Loucy (cell line): ENCODE measurements at regions not wholly inside any gene's neighbourhood (a gene's known extent, or its start where the extent isn't known, plus 50 kb on each side); places are given as distances from the start of the nearest gene placed in this dataset.

Experiments
- H2AFZ ChIP-seq: fragments of 200-600 bp; sonication (generic); 2 replicates; pipeline ENCODE4 v1.6.0; 2016; ENCODE audit warnings: antibody characterized with exemption, mild to moderate bottlenecking, low read length, moderate library complexity
- H3F3A ChIP-seq: fragments of 200-600 bp; 2 replicates; pipeline ENCODE4 v1.6.0; 2016; ENCODE audit warnings: antibody characterized with exemption, low read depth, mild to moderate bottlenecking
- H3K27me3 ChIP-seq: fragments of 200-600 bp; sonication (generic); 2 replicates; pipeline ENCODE4 v1.6.1; 2014; ENCODE audit warnings: low read length, mild to moderate bottlenecking; ENCODE audit not compliant: insufficient read depth, poor library complexity, severe bottlenecking
- H3K36me3 ChIP-seq: fragments of 200-600 bp; sonication (generic); 2 replicates; pipeline ENCODE4 v1.6.1; 2016; ENCODE audit warnings: low read length; ENCODE audit not compliant: insufficient read depth
- H3K4me1 ChIP-seq: fragments of 200-600 bp; sonication (generic); 2 replicates; pipeline ENCODE4 v1.5.1; 2014; ENCODE audit warnings: low read length, mild to moderate bottlenecking; ENCODE audit not compliant: insufficient read depth, poor library complexity, severe bottlenecking
- H3K4me2 ChIP-seq: fragments of 200-600 bp; sonication (generic); 2 replicates; pipeline ENCODE4 v1.6.0; 2014; ENCODE audit warnings: antibody characterized with exemption, low read length, low read depth, mild to moderate bottlenecking; ENCODE audit not compliant: poor library complexity, severe bottlenecking
- H3K4me3 ChIP-seq: fragments of 200-600 bp; sonication (generic); 2 replicates; pipeline ENCODE4 v1.5.1; 2014; ENCODE audit warnings: low read length, mild to moderate bottlenecking, mixed read lengths; ENCODE audit not compliant: poor library complexity, severe bottlenecking
- H3K79me2 ChIP-seq: fragments of 200-600 bp; sonication (generic); 2 replicates; pipeline ENCODE4 v1.6.1; 2014; ENCODE audit warnings: low read length; ENCODE audit not compliant: insufficient read depth
- H3K9ac ChIP-seq: fragments of 200-600 bp; sonication (generic); 2 replicates; pipeline ENCODE4 v1.6.0; 2014; ENCODE audit warnings: mild to moderate bottlenecking, low read depth, low read length, moderate library complexity; ENCODE audit not compliant: poor library complexity, severe bottlenecking
- H3K9me2 ChIP-seq: fragments of 200-600 bp; sonication (generic); replicated peaks from 2 replicates; pipeline ENCODE4 v1.6.1; 2016; ENCODE audit warnings: low read depth, low read length, mixed read lengths
- H3K9me3 ChIP-seq: fragments of 200-600 bp; sonication (generic); 2 replicates; pipeline ENCODE4 v1.6.1; 2014; ENCODE audit warnings: mild to moderate bottlenecking, antibody characterized with exemption, low read length, low read depth; ENCODE audit not compliant: insufficient read depth
- H4K20me1 ChIP-seq: fragments of 200-600 bp; sonication (generic); 2 replicates; pipeline ENCODE4 v1.6.0; 2014; ENCODE audit warnings: antibody characterized with exemption, low read length, mild to moderate bottlenecking; ENCODE audit not compliant: insufficient read depth, poor library complexity, severe bottlenecking
- EZH2phosphoT487 ChIP-seq: fragments of 200-600 bp; IDR thresholded peaks from 2 replicates; pipeline ENCODE4 v1.6.1; 2018; ENCODE audit warnings: antibody characterized with exemption, mild to moderate bottlenecking, moderate library complexity, borderline replicate concordance
- TF ChIP-seq, protein P1 (sequence below): fragments of 200-600 bp; sonication (generic); conservative IDR thresholded peaks from 2 replicates; pipeline ENCODE4 v1.5.1; 2014; ENCODE audit warnings: mild to moderate bottlenecking, antibody characterized with exemption, low read length

DNA sequence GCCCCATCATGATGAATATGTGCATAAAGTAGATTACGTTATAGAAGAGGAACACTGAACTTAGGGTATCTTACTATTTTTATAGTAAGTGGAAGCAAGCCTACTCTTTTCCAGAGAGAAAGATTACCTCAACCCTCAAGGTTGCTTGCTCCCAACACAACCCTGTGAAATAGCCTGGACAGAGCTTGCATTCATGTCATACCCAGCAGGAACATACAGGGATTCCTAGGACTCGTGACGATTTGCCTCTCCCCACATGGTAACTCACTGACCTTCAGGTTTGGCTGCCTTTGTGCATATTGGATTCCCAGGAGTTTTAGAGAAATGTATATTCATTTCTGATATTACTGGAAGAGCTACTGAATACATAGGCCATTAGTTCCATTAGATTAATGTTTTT, 80.5 kb downstream of the BLTP1 start:
- Histone ChIP-seq H4K20me1 (no peaks in the 10 kb centered on the region), H3K9ac (no peak overlapping the region), H3K4me3 (no peak overlapping the region), H3K9me2 (no peaks in the 10 kb centered on the region), H3K79me2 (no peaks in the 10 kb centered on the region), H2AFZ (no peak overlapping the region), H3K27me3 (no peaks in the 10 kb centered on the region), H3K36me3 (peaks cover 9% of the 10 kb centered on the region; the same call in 1 of the 2 replicates), H3F3A (no peaks in the 10 kb centered on the region), H3K9me3 (no peaks in the 10 kb centered on the region), H3K4me2 (no peak overlapping the region), H3K4me1 (no peaks in the 10 kb centered on the region)
- TF ChIP-seq EZH2phosphoT487 = no peak
- TF ChIP-seq, protein P1, sequence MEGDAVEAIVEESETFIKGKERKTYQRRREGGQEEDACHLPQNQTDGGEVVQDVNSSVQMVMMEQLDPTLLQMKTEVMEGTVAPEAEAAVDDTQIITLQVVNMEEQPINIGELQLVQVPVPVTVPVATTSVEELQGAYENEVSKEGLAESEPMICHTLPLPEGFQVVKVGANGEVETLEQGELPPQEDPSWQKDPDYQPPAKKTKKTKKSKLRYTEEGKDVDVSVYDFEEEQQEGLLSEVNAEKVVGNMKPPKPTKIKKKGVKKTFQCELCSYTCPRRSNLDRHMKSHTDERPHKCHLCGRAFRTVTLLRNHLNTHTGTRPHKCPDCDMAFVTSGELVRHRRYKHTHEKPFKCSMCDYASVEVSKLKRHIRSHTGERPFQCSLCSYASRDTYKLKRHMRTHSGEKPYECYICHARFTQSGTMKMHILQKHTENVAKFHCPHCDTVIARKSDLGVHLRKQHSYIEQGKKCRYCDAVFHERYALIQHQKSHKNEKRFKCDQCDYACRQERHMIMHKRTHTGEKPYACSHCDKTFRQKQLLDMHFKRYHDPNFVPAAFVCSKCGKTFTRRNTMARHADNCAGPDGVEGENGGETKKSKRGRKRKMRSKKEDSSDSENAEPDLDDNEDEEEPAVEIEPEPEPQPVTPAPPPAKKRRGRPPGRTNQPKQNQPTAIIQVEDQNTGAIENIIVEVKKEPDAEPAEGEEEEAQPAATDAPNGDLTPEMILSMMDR = no peak

DNA sequence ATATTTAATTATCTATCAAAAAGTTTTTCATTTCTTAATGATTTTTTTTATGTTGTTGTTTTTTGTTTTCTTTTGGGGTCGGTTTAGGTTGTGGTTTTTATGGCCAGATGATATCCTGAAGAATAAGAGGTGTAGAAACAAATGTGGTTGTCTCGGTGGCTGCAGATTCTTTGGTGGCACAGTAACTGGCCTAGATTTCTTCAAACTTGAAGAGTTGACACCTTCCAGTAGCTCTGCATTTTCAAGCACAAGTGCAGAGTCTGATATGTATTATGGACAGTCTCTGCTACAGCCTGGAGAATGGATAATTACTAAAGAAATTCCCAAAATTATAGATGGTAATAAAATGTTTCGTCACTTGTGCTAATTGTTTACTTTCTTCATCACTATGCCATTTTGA, 82.6 kb downstream of the BLTP1 start:
- Histone ChIP-seq H3F3A (no peaks in the 10 kb centered on the region), H3K9me3 (no peaks in the 10 kb centered on the region), H3K4me3 (no peak overlapping the region), H3K4me1 (no peaks in the 10 kb centered on the region), H3K27me3 (no peaks in the 10 kb centered on the region), H3K79me2 (no peaks in the 10 kb centered on the region), H3K36me3 (peaks cover 13% of the 10 kb centered on the region; the same call in 1 of the 2 replicates), H2AFZ (no peak overlapping the region), H3K4me2 (no peak overlapping the region), H4K20me1 (no peaks in the 10 kb centered on the region), H3K9ac (no peak overlapping the region), H3K9me2 (no peaks in the 10 kb centered on the region)
- TF ChIP-seq, protein P1 = no peak
- TF ChIP-seq EZH2phosphoT487 = no peak

DNA sequence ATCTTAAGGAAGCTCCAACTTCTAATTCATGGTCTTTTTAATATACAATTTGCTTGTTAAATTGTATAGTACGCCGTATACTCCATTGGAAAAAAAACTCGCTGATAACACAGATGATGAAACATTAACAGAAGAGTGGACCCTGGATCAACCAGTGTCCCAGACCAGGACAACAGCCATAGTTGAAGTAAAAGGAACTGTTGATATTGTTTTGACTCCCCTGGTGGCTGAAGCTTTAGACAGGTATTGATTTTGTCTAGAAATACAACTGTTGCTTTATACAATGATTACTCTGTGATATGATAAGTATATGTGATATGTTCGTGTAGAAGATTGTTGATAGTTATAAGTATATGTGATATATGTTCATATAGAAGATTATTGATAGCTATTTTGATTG, 91.7 kb downstream of the BLTP1 start:
- H3K27me3 ChIP-seq = no peaks in the 10 kb centered on the region
- no peaks in the 10 kb centered on the region for H3F3A ChIP-seq
- H2AFZ ChIP-seq = no peak overlapping the region
- no peak overlapping the region for H3K9ac ChIP-seq
- no peaks in the 10 kb centered on the region for H3K79me2 ChIP-seq
- no peak overlapping the region for H3K4me2 ChIP-seq
- peaks cover 10% of the 10 kb centered on the region; the same call in 1 of the 2 replicates for H3K36me3 ChIP-seq
- TF ChIP-seq EZH2phosphoT487 = no peak
- TF ChIP-seq, protein P1 = no peak
- H3K4me3 ChIP-seq = no peak overlapping the region
- no peaks in the 10 kb centered on the region for H3K9me2 ChIP-seq
- no peaks in the 10 kb centered on the region for H3K9me3 ChIP-seq
- H3K4me1 ChIP-seq = no peaks in the 10 kb centered on the region
- no peaks in the 10 kb centered on the region for H4K20me1 ChIP-seq
